ENCODE measurements at regions not wholly inside any gene's neighbourhood (a gene's known extent, or its start where the extent isn't known, plus 50 kb on each side); places are given as distances from the start of the nearest gene placed in this dataset.
"Not testable (repeated sequence)": the region's sequence is repeated elsewhere in the genome, so short reads cannot be mapped to it uniquely, and the experiment has no call there.

DNA sequence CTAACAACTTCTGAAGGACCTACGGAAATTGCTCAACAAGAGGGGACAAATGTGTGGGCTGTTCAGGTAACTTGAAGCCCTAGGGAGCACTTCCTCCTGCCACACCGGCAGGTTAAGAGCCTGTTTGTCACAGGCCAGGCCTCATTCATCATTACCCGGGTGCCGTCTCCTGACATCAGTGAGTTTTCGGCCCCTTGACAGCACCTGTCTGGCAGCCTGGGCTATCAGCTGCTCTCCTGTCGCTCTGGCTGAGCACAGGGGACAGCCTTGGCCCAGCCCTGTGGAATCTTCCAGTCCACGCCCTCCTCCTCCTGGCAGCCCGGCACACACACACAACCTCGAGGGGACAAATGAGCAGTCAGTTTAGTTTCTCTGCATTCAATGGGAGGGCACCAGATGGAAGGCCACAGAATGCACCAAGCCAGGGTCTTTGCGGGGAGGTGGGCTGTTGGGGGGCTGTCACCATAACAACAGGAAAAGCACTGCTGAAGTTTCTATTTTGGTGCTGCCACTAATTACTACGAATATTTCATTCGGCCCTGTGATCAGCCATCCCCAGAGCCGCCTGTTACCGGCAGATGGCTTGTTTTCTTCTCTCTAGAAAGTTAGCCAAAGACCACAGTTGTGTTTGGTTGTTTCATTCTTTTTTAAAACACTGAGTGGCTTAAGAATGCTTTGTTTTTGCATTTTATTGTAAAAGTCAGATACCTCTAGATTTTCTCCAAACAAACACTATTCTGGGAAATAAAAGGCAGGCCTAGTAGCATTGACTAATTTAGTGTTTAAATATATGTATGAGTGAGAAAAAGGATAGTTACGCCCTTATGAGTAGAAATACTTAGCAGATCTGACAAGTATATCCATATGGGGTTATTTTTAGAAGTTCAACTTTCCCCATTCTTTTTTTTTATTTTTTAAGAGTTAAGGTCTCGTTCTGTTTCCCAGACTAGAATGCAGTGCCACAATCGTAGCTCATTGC lies 189.9 kb upstream of the NDUFV2 start:
- H3K4me3 ChIP-seq (ENCODE audit: low read depth, low read length), result no peak overlapping the region
- no peak for DNase-seq (ENCODE audit: low read depth, low spot score)
- TF ChIP-seq, protein P1, sequence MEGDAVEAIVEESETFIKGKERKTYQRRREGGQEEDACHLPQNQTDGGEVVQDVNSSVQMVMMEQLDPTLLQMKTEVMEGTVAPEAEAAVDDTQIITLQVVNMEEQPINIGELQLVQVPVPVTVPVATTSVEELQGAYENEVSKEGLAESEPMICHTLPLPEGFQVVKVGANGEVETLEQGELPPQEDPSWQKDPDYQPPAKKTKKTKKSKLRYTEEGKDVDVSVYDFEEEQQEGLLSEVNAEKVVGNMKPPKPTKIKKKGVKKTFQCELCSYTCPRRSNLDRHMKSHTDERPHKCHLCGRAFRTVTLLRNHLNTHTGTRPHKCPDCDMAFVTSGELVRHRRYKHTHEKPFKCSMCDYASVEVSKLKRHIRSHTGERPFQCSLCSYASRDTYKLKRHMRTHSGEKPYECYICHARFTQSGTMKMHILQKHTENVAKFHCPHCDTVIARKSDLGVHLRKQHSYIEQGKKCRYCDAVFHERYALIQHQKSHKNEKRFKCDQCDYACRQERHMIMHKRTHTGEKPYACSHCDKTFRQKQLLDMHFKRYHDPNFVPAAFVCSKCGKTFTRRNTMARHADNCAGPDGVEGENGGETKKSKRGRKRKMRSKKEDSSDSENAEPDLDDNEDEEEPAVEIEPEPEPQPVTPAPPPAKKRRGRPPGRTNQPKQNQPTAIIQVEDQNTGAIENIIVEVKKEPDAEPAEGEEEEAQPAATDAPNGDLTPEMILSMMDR (IDR thresholded peaks at IDR 0.05; ENCODE audit: low read depth, low read length), result no peak
- in situ Hi-C loops (cut with HindIII; ENCODE audit: low sequenced_read_pairs), result no loop called here

DNA sequence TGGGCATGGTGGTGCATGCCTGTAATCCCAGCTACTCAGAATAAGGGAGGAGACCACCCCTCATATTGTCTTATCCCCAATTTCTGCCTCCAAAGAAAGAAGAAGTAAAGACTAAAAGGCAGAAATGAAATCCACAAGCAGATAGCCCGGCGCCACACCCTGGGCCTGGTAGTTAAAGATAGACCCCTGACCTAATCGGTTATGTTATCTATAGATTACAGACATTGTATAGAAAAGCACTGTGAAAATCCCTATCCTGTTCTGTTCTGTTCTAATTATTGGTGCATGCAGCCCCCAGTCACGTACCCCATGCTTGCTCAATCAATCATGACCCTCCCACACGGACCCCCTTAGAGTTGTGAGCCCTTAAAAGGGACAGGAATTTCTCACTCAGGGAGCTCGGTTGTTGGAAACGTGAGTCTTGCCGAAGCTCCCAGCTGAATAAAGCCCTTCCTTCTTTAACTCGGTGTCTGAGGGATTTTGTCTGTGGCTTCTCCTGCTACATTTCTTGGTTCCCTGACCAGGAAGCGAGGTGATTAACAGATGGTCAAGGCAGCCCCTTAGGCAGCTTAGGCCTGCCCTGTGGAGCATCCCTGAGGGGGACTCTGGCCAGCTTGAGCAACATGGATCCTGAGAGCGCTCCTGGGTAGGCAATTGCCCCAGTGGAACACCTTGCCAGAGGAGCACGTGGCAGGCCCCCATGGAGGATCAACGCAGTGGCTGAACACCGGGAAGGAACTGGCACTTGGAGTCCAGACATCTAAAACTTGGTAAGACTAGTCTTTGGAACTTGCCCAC lies 188.7 kb upstream of the NDUFV2 start:
- H3K4me3 ChIP-seq (ENCODE audit: low read depth, low read length); in situ Hi-C loops (cut with HindIII; ENCODE audit: low sequenced_read_pairs); DNase-seq (ENCODE audit: low read depth, low spot score): not testable (repeated sequence)

DNA sequence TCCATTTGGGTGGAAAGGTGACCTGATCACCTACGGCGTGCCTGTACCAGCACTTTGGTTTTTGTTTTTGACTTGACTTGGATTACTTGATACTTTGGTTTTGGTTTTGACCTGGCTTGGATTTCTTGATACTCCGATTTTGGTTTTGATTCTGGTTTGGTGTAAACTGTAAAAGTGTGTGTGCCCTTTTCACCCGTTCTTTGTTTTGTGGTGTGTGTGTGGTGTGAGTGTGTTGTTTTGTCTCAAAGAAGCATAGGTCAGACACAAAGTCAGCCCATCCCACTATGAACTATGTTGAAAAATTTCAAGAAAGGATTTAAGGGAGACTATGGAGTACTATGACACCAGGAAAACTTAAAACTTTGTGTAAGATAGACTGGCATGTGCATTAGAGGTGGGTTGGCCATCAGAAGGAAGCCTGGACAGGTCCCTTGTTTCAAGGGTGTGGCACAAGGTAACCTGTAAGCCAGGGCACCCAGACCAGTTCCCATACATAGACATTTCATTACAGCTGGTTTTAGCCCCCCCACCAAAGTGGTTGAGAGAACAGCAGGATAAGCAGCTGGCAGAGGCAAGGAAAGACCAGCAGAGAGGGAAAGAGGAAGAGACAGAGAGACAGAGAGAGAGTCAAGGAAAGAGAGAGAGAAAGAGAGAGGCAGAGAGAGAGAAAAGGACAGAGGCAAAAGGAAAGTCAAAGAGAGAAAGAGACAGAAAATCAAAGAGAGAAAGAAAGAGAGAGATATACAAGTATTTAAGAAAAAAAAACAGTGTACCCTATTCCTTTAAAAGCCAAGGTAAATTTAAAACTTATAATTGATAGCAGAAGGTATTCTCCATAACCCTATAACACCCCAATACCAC lies 187.9 kb upstream of the NDUFV2 start:
- H3K4me3 ChIP-seq (ENCODE audit: low read depth, low read length); DNase-seq (ENCODE audit: low read depth, low spot score); in situ Hi-C loops (cut with HindIII; ENCODE audit: low sequenced_read_pairs): not testable (repeated sequence)

GRCh38 chr18:8920856-8921787 lies 181.4 kb upstream of the NDUFV2 start:
- in situ Hi-C loops (cut with HindIII; ENCODE audit: low sequenced_read_pairs); H3K4me3 ChIP-seq (ENCODE audit: low read depth, low read length); DNase-seq (ENCODE audit: low read depth, low spot score): not testable (repeated sequence)
- TF ChIP-seq, protein P1 (IDR thresholded peaks at IDR 0.05; ENCODE audit: low read depth, low read length), result peak; percentile 15

DNA sequence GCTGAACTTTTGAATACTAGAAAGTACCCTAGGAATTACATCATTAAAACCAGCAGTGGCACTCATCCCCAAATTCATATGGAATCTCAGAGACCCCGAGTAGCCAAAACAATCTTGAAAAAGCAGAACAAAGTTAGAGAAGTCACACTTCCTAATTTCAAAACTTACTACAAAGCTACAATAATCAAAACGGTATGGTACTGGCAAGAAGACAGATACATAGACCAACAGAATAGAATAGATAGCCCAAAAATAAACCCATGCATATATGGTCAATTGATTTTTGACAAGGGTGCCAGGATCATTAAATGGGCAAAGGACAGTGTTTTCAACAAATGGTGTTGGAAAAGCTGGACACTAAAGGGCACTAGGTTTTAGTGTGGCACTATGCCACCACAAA lies 176.0 kb upstream of the NDUFV2 start:
- in situ Hi-C loops (cut with HindIII; ENCODE audit: low sequenced_read_pairs), result no loop called here
- TF ChIP-seq, protein P1 (IDR thresholded peaks at IDR 0.05; ENCODE audit: low read depth, low read length), result no peak
- no peak for DNase-seq (ENCODE audit: low read depth, low spot score)
- no peak overlapping the region for H3K4me3 ChIP-seq (ENCODE audit: low read depth, low read length)

DNA sequence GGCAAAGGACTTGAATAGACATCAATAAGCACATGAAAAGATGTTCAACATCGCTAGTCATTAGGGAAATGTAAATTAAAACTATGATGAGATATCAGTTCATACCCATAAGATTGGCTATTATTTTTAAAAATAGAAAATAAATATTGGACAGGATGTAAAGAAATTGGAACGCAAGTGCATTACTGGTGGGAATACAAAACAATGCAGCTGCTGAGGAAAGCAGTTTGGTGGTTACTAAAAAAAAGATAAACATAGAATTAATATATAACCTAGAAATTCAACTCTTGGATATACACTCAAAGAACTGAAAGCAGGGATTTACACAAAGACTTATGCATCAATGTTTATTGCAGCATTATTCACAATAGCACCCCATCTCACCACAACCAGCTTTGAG lies 174.5 kb upstream of the NDUFV2 start:
- no peak for DNase-seq (ENCODE audit: low read depth, low spot score)
- TF ChIP-seq, protein P1 (IDR thresholded peaks at IDR 0.05; ENCODE audit: low read depth, low read length), result no peak
- H3K4me3 ChIP-seq (ENCODE audit: low read depth, low read length), result no peak overlapping the region
- in situ Hi-C loops (cut with HindIII; ENCODE audit: low sequenced_read_pairs), result no loop called here
